HFF-Myc (cell line): ENCODE measurements at regions not wholly inside any gene's neighbourhood (a gene's known extent, or its start where the extent isn't known, plus 50 kb on each side); places are given as distances from the start of the nearest gene placed in this dataset.
A peak's percentile ranks its signal among the peaks of the same experiment; 100 is the strongest.

Experiments used
- DNase-seq: peaks from one replicate; pipeline ENCODE4 v3.0.0-alpha.2; 2011; ENCODE audit warnings: low read depth; ENCODE audit errors: extremely low read depth
- H3K4me3 ChIP-seq: replicated peaks from 2 replicates; pipeline ENCODE4 v1.5.1; 2011; ENCODE audit warnings: low read depth, mild to moderate bottlenecking, control low read depth, low read length
- CTCF ChIP-seq: IDR thresholded peaks from 2 replicates; pipeline ENCODE4 v1.5.1; 2012; ENCODE audit warnings: mild to moderate bottlenecking, low read depth, low read length, control low read depth; ENCODE audit errors: missing control alignments

- no peak for DNase-seq
- TF ChIP-seq CTCF, result no peak
- H3K4me3 ChIP-seq, result no peak overlapping the region
Observed at GRCh38 chr9:78857373-78858225, 560.7 kb downstream of the PSAT1 start.

GRCh38 chr9:78858266-78858665, 561.3 kb downstream of the PSAT1 start:
- no peak for TF ChIP-seq CTCF
- no peak for DNase-seq

GRCh38 chr9:78860801-78861475, 564.0 kb downstream of the PSAT1 start:
- TF ChIP-seq CTCF, result peak; percentile 54
- no peak overlapping the region for H3K4me3 ChIP-seq
- DNase-seq, result peak; percentile 90

More at GRCh38 chr9:78858266-78858665, 561.3 kb downstream of the PSAT1 start:
- H3K4me3 ChIP-seq, result no peak overlapping the region

- TF ChIP-seq CTCF, result no peak
- no peak for DNase-seq
- no peak overlapping the region for H3K4me3 ChIP-seq
Observed at GRCh38 chr9:78863531-78863930, 566.6 kb downstream of the PSAT1 start.

- DNase-seq, result no peak
- no peak overlapping the region for H3K4me3 ChIP-seq
- no peak for TF ChIP-seq CTCF
Observed at GRCh38 chr9:78865737-78866136, 568.8 kb downstream of the PSAT1 start.

GRCh38 chr9:78866207-78867132, 569.5 kb downstream of the PSAT1 start:
- no peak overlapping the region for H3K4me3 ChIP-seq
- peak; percentile 77 for DNase-seq

More at GRCh38 chr9:78866207-78867132, 569.5 kb downstream of the PSAT1 start:
- no peak for TF ChIP-seq CTCF
